NT2/D1 (cell line): ENCODE measurements at regions not wholly inside any gene's neighbourhood (a gene's known extent, or its start where the extent isn't known, plus 50 kb on each side); places are given as distances from the start of the nearest gene placed in this dataset.

Experiments
- DNase-seq: peaks from one replicate; pipeline ENCODE4 v3.0.0-alpha.2; 2011; ENCODE audit warnings: low read depth, low spot score
- H3K27me3 ChIP-seq: 2 replicates; pipeline ENCODE4 v1.6.0; 2011; ENCODE audit warnings: mild to moderate bottlenecking; ENCODE audit not compliant: insufficient read length, insufficient read depth
- H3K36me3 ChIP-seq: 2 replicates; pipeline ENCODE4 v1.6.1; 2011; ENCODE audit warnings: mild to moderate bottlenecking, low read length, mixed read lengths; ENCODE audit not compliant: insufficient read depth, insufficient read length
- H3K4me1 ChIP-seq: 2 replicates; pipeline ENCODE4 v1.5.1; 2011; ENCODE audit not compliant: insufficient read depth, insufficient read length
- H3K4me3 ChIP-seq: 2 replicates; pipeline ENCODE4 v1.5.1; 2011; ENCODE audit warnings: low read depth; ENCODE audit not compliant: insufficient read length
- H3K9ac ChIP-seq: 2 replicates; pipeline ENCODE4 v1.6.0; 2011; ENCODE audit warnings: low read depth; ENCODE audit not compliant: insufficient read length
- H3K9me3 ChIP-seq: 2 replicates; pipeline ENCODE4 v1.5.1; 2011; ENCODE audit warnings: mild to moderate bottlenecking, low read length; ENCODE audit not compliant: insufficient read depth
- SUZ12 ChIP-seq: IDR thresholded peaks from 2 replicates; pipeline ENCODE4 v1.6.1; 2011; ENCODE audit not compliant: insufficient read length, insufficient read depth; ENCODE audit errors: extremely low read depth
- YY1 ChIP-seq: IDR thresholded peaks from 2 replicates; pipeline ENCODE4 v1.6.1; 2011; ENCODE audit not compliant: insufficient read length, insufficient read depth
- ZNF274 ChIP-seq: IDR thresholded peaks from 2 replicates; pipeline ENCODE4 v1.6.1; 2011; ENCODE audit warnings: mild to moderate bottlenecking, low read depth, low read length

DNA sequence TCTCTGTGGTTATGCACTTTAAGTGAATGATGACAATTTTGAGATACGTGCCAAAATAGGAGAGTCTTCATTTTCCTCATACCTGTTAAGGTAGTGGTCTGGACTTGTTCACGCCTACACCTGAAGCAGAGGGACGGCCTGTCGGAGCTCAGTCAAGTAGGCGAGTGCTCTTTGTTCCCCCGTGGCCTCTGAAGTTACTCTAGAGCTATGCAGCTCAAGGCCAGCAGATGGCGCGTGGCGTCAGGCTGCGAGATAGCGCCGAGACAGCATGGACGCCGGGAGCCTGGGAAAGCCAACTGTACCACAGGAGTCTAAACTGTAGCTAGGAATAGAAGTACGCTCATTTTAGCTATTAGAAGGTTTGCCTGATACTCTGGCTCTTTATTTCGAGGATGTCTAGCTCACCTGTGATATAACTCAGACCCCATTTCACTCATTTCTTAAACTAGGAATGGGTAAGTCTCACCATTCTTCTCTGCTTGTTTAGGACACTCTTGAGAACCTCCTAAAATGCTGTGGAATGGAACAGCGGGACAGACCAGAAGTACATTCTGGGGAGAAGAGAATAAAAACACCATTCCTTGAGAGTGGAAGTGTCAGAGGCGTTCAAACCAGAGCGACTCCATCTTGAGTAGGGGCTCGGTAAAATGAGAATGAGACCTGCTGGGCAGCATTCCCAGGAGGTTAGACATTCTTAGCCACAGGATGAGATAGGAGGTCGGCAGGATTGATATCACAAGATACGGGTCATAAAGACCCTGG, 267.4 kb upstream of the HMGA2 start:
- H3K9me3 ChIP-seq = peaks cover 14% of the 10 kb centered on the region
- H3K4me1 ChIP-seq = no peaks in the 10 kb centered on the region
- H3K9ac ChIP-seq = no peak overlapping the region
- no peak for TF ChIP-seq ZNF274
- peak; percentile 35 for TF ChIP-seq YY1
- DNase-seq = peak; percentile 81
- no peaks in the 10 kb centered on the region for H3K27me3 ChIP-seq
- no peak overlapping the region for H3K4me3 ChIP-seq
- no peaks in the 10 kb centered on the region for H3K36me3 ChIP-seq

DNA sequence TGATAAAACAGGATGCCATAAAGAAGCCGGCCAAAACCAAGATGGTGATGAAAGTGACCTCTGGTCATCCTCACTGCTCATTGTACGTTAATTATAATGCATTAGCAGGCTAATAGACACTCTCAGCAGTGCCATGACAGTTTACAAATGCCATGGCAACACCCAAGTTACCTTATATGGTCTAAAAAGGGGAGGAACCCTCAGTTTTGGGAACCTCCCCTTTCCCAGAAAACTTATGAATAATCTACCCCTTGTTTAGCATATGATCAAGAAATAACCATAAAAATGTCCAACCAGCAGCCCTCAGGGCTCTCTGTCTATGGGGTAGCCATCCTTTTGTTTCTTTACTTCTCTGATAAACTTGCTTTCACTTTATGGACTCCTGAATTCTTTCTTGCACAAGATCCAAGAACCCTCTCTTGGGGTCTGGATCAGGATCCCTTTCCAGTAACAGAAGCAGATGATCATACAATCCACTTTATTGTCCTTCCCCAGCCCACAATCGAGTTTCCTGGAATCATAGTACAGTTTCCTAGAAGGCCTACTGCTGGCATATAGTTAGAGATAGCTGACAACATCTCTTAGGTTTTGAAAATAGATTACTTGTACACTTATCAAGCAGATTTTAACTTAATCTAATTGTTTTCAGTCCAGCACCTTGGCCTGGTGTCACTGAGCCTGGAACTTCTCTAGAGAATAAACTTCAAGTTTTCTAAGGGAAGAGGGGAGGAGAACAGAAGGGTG, 266.7 kb upstream of the HMGA2 start:
- peaks cover 14% of the 10 kb centered on the region for H3K9me3 ChIP-seq
- DNase-seq = no peak
- no peaks in the 10 kb centered on the region for H3K36me3 ChIP-seq
- no peak overlapping the region for H3K9ac ChIP-seq
- no peak overlapping the region for H3K4me3 ChIP-seq
- TF ChIP-seq SUZ12 (no peak), ZNF274 (no peak), YY1 (no peak)
- H3K4me1 ChIP-seq = no peaks in the 10 kb centered on the region
- H3K27me3 ChIP-seq = no peaks in the 10 kb centered on the region

DNA sequence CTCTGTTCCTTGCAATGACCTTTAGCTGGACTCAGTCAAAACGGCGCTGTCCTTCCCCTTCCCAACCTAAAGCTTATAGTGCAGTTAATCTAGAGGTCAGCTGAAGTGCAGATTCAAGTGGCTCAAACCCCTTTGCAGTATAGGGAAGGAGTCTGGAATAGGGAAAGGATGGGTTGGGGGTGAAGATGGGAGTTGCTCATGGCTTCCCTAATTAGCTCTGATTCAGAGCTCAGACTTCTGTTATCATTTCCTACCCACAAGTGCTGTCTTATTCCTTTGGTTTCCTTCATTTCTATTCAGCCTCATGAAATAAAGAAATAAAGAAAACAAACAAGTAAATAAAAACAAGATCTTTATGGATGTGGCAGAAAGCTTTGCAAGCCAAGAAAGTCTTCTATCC, 264.0 kb upstream of the HMGA2 start:
- Histone ChIP-seq H3K9ac (no peak overlapping the region), H3K36me3 (no peaks in the 10 kb centered on the region), H3K4me3 (no peak overlapping the region), H3K9me3 (peaks cover 12% of the 10 kb centered on the region), H3K27me3 (no peaks in the 10 kb centered on the region), H3K4me1 (peaks cover 2% of the 10 kb centered on the region)
- no peak for TF ChIP-seq ZNF274
- no peak for TF ChIP-seq YY1
- TF ChIP-seq SUZ12 = no peak
- no peak for DNase-seq

DNA sequence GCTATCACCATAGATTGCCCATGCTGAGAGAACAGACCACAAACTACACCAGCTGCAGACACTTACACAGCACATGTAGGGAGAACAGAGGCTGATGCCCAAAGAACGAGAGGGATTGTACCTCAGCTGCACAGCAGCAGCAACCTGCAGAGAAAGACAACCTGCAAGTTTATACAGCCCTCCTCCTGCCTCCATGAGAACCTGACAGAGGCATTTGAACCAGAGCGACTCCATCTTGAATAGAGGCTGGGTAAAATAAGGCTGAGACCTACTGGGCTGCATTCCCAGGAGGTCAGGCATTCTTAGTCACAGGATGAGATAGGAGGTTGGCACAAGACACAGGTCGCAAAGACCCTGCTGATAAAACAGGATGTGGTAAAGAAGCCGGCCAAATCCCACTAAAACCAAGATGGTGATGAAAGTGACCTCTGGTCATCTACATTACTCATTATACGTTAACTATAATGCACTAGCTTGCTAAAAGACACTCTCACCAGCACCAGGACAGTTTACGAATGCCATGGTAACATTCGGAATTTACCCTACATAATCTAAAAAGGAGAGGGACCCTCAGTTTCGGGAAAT, 262.4 kb upstream of the HMGA2 start:
- H3K4me1 ChIP-seq = peaks cover 3% of the 10 kb centered on the region
- no peaks in the 10 kb centered on the region for H3K36me3 ChIP-seq
- no peaks in the 10 kb centered on the region for H3K9me3 ChIP-seq
- H3K9ac ChIP-seq = no peak overlapping the region
- no peak for DNase-seq
- no peak for TF ChIP-seq SUZ12
- no peak for TF ChIP-seq ZNF274
- no peak for TF ChIP-seq YY1
- H3K27me3 ChIP-seq = no peaks in the 10 kb centered on the region
- no peak overlapping the region for H3K4me3 ChIP-seq

DNA sequence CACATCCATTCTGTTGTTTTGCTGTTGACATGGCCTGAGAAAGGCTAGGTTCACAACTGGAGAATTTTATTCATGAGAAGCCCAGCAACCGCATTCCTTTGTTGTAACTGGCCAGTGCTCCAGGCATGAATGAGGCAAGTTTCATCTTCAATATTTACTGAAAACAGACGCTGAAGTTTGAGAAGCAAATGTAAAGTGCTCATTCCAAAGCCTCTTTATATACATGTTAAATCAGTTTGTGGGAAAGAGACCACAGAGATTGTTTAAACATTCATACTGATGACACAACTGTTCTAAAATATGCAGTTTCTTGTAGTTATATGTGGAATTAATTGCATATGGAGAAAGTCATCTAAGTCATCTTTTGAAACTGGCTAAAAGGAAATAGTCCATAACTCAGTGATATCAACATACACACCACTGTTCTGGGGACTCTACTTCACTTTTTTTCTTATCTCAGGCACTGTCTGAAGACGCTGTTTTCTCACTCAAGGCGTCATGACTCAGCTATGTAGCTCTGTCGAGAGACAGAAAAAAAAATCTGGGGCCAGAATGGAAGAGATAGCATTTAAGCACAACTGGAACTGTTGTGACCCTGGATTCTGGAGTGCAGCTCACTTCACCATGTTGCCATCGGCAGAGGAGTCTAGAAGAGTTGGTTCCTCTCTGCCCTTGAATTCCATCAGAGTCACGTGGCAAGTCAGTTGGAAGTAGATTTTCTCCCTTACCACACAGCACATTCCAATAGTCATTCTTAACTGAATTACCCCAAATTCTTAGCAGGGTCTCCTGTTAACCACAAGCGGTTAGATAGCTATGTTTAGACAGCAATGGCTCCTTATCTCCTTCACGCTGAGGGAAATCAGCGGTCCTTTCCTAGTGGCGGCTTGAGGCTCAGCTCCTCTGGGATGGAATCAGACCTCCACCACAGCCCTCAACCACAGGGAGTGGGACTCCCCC, 258.4 kb upstream of the HMGA2 start:
- no peak overlapping the region for H3K4me3 ChIP-seq
- no peak for DNase-seq
- H3K36me3 ChIP-seq = no peaks in the 10 kb centered on the region
- no peaks in the 10 kb centered on the region for H3K9me3 ChIP-seq
- TF ChIP-seq ZNF274 = no peak
- TF ChIP-seq SUZ12 = no peak
- no peak for TF ChIP-seq YY1
- no peak overlapping the region for H3K9ac ChIP-seq
- peaks cover 3% of the 10 kb centered on the region for H3K4me1 ChIP-seq
- no peaks in the 10 kb centered on the region for H3K27me3 ChIP-seq

DNA sequence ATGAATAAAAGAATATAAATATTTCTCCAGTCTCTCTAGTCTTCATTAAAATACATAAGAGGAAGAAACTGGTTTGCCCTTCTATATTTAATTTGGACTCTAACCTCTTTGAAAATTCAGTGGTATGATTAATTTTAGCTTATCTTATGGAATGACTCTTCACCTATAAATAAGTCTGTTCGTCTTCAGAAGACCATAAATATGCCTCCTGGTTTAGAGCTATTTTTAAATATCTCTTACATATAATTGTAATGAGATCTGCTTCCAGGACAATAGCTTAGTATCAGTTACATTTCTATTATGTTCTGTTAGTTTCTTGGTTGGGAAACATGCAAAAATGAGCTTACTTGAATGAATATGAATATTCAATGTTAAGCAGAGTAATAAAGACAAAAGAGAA, 257.5 kb upstream of the HMGA2 start:
- TF ChIP-seq SUZ12 (no peak), YY1 (no peak), ZNF274 (no peak)
- H3K36me3 ChIP-seq = no peaks in the 10 kb centered on the region
- no peaks in the 10 kb centered on the region for H3K27me3 ChIP-seq
- no peak for DNase-seq
- H3K9me3 ChIP-seq = no peaks in the 10 kb centered on the region
- peaks cover 3% of the 10 kb centered on the region for H3K4me1 ChIP-seq
- H3K9ac ChIP-seq = no peak overlapping the region
- no peak overlapping the region for H3K4me3 ChIP-seq
